HEK293 (cell line): ENCODE measurements at regions not wholly inside any gene's neighbourhood (a gene's known extent, or its start where the extent isn't known, plus 50 kb on each side); places are given as distances from the start of the nearest gene placed in this dataset.

Experiments
- CTCF ChIA-PET: fragments of 350-600 bp; formaldehyde crosslinking; extraction: SDS; loops from one replicate; lab custom pipeline; 2021; ENCODE audit warnings: antibody characterized with exemption; lab: Yijun Ruan, JAX
- POLR2A ChIA-PET: fragments of 300-600 bp; formaldehyde crosslinking; extraction: SDS; loops from one replicate; lab custom pipeline; 2020; ENCODE audit warnings: antibody characterized with exemption, inconsistent platforms; lab: Yijun Ruan, JAX
- H3K27ac ChIP-seq: fragments of 200-500 bp; sonication (Bioruptor generic); 2 replicates; pipeline ENCODE4 v1.5.1; 2014; ENCODE audit warnings: low read depth, low read length, control low read depth, inconsistent platforms; ENCODE audit errors: extremely low read depth
- H3K36me3 ChIP-seq, 2 experiments: fragments of 200-500 bp in 1 of 2; sonication (Bioruptor generic) in 1 of 2; 1 replicate in 1 of 2; 2 replicates in 1 of 2; pipeline ENCODE4 v1.5.1; 2014 to 2017; ENCODE audit warnings: inconsistent platforms in 2 of 2, low read length in 2 of 2; ENCODE audit not compliant: control insufficient read depth in 2 of 2, insufficient read depth in 1 of 2
- H3K4me1 ChIP-seq: fragments of 200-500 bp; sonication (Bioruptor generic); 2 replicates; pipeline ENCODE4 v1.5.1; 2014; ENCODE audit warnings: mild to moderate bottlenecking, low read length, inconsistent platforms; ENCODE audit not compliant: control insufficient read depth, insufficient read depth
- H3K4me3 ChIP-seq: 2 replicates; pipeline ENCODE4 v1.5.1; 2011; ENCODE audit warnings: low read depth, mild to moderate bottlenecking, control low read depth, low read length, moderate library complexity
- H3K9me3 ChIP-seq: fragments of 200-500 bp; sonication (Bioruptor generic); 2 replicates; pipeline ENCODE4 v1.5.1; 2014; ENCODE audit warnings: low read depth, low read length, inconsistent platforms; ENCODE audit not compliant: control insufficient read depth, insufficient read depth
- FEZF1 ChIP-seq: fragments of 450-650 bp; formaldehyde crosslinking; IDR thresholded peaks from 2 replicates; pipeline ENCODE4 v1.5.1; 2016; ENCODE audit warnings: missing biosample characterization, missing genetic modification characterization
- IKZF3 ChIP-seq: fragments of 450-650 bp; IDR thresholded peaks from 2 replicates; pipeline ENCODE4 v1.5.0; 2018; ENCODE audit warnings: missing biosample characterization, mild to moderate bottlenecking, missing genetic modification characterization, moderate library complexity
- REPIN1 ChIP-seq: fragments of 450-650 bp; formaldehyde crosslinking; IDR thresholded peaks from 2 replicates; pipeline ENCODE4 v1.5.1; 2017; ENCODE audit warnings: missing biosample characterization, missing genetic modification characterization, low read depth
- SALL2 ChIP-seq: fragments of 450-650 bp; formaldehyde crosslinking; IDR thresholded peaks from 2 replicates; pipeline ENCODE4 v1.5.0; 2017; ENCODE audit warnings: missing biosample characterization, mild to moderate bottlenecking, missing genetic modification characterization, borderline replicate concordance
- SP2 ChIP-seq: fragments of 450-650 bp; formaldehyde crosslinking; IDR thresholded peaks from 2 replicates; pipeline ENCODE4 v1.5.1; 2016; ENCODE audit warnings: missing biosample characterization, missing genetic modification characterization
- SP7 ChIP-seq: fragments of 450-650 bp; formaldehyde crosslinking; IDR thresholded peaks from 2 replicates; pipeline ENCODE4 v1.5.1; 2016; ENCODE audit warnings: missing biosample characterization, missing genetic modification characterization
- ZFP3 ChIP-seq: fragments of 450-650 bp; formaldehyde crosslinking; IDR thresholded peaks from 2 replicates; pipeline ENCODE4 v1.5.1; 2016; ENCODE audit warnings: low read depth, missing biosample characterization, missing genetic modification characterization
- ZFP41 ChIP-seq: fragments of 450-650 bp; formaldehyde crosslinking; IDR thresholded peaks from 2 replicates; pipeline ENCODE4 v1.5.1; 2016; ENCODE audit warnings: missing biosample characterization, missing genetic modification characterization, borderline replicate concordance
- ZIC2 ChIP-seq: fragments of 450-650 bp; formaldehyde crosslinking; IDR thresholded peaks from 2 replicates; pipeline ENCODE4 v1.5.1; 2016; ENCODE audit warnings: missing biosample characterization, missing genetic modification characterization
- ZNF138 ChIP-seq: fragments of 450-650 bp; formaldehyde crosslinking; IDR thresholded peaks from 2 replicates; pipeline ENCODE4 v1.5.1; 2016; ENCODE audit warnings: missing biosample characterization, missing genetic modification characterization, borderline replicate concordance
- ZNF174 ChIP-seq: fragments of 450-650 bp; formaldehyde crosslinking; IDR thresholded peaks from 2 replicates; pipeline ENCODE4 v1.5.0; 2017; ENCODE audit warnings: missing biosample characterization, mild to moderate bottlenecking, missing genetic modification characterization
- ZNF24 ChIP-seq: fragments of 450-650 bp; formaldehyde crosslinking; IDR thresholded peaks from 2 replicates; pipeline ENCODE4 v1.5.1; 2016; ENCODE audit warnings: missing biosample characterization, missing genetic modification characterization
- ZNF473 ChIP-seq: fragments of 450-650 bp; formaldehyde crosslinking; IDR thresholded peaks from 2 replicates; pipeline ENCODE4 v1.5.1; 2017; ENCODE audit warnings: missing biosample characterization, missing genetic modification characterization
- ZNF561 ChIP-seq: fragments of 450-650 bp; IDR thresholded peaks from 2 replicates; pipeline ENCODE4 v1.5.1; 2018; ENCODE audit warnings: missing biosample characterization, missing genetic modification characterization, borderline replicate concordance
- ZNF660 ChIP-seq: fragments of 450-650 bp; IDR thresholded peaks from 2 replicates; pipeline ENCODE4 v1.5.1; 2018; ENCODE audit warnings: missing biosample characterization, mild to moderate bottlenecking, missing genetic modification characterization
- ZNF76 ChIP-seq: fragments of 450-650 bp; formaldehyde crosslinking; IDR thresholded peaks from 2 replicates; pipeline ENCODE4; 2016; ENCODE audit warnings: low read depth, missing biosample characterization, missing genetic modification characterization, borderline replicate concordance
- ZNF830 ChIP-seq: fragments of 450-650 bp; IDR thresholded peaks from 2 replicates; pipeline ENCODE4 v1.5.0; 2018; ENCODE audit warnings: missing biosample characterization, missing genetic modification characterization, low read depth, mild to moderate bottlenecking, moderate library complexity
- ZXDB ChIP-seq: fragments of 450-650 bp; formaldehyde crosslinking; IDR thresholded peaks from 2 replicates; pipeline ENCODE4 v1.5.1; 2016; ENCODE audit warnings: missing biosample characterization, missing genetic modification characterization
- TF ChIP-seq, protein P1 (sequence below): fragments of 450-650 bp; formaldehyde crosslinking; IDR thresholded peaks from 2 replicates; pipeline ENCODE4 v1.5.1; 2016; ENCODE audit warnings: missing biosample characterization, missing genetic modification characterization, borderline replicate concordance
- TF ChIP-seq, protein P2 (sequence below): fragments of 450-650 bp; IDR thresholded peaks from 2 replicates; pipeline ENCODE4 v1.5.1; 2018; ENCODE audit warnings: missing biosample characterization, mild to moderate bottlenecking, missing genetic modification characterization
- TF ChIP-seq, protein P3 (sequence below): fragments of 450-650 bp; formaldehyde crosslinking; IDR thresholded peaks from 2 replicates; pipeline ENCODE4 v1.5.1; 2016; ENCODE audit warnings: missing biosample characterization, missing genetic modification characterization

DNA sequence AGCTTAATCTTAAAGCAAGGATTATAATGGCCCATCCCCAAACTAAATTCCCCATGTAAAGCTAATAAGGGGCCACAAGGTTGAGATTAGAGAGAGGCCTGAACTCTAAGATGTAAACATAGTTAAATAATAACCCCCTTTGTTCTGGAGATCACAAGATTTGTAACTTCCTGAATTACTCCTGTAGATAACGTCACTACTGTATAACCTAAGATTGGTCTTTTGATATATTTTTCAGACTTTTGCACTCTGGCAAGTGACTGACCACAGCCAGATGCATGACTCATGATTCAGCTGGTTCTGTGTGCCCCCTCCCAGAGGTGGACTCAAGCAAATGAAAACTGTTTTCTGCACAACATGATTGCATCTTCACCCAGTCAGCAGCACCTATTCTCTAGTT lies 686.0 kb upstream of the DDX18 start:
- no peaks in the 10 kb centered on the region for H3K36me3 ChIP-seq
- no peaks in the 10 kb centered on the region for H3K9me3 ChIP-seq
- POLR2A ChIA-PET: no interaction called here
- CTCF ChIA-PET: no interaction called here
- TF ChIP-seq ZNF830 (no peak), ZNF76 (no peak), ZIC2 (tag by site-specific recombination) (no peak), REPIN1 (tag by site-specific recombination) (no peak), IKZF3 (no peak), ZNF473 (tag by site-specific recombination) (no peak), SALL2 (no peak), ZNF660 (tag by site-specific recombination) (no peak)
- no peaks in the 10 kb centered on the region for H3K4me1 ChIP-seq
- no peak overlapping the region for H3K27ac ChIP-seq
- no peak overlapping the region for H3K4me3 ChIP-seq

DNA sequence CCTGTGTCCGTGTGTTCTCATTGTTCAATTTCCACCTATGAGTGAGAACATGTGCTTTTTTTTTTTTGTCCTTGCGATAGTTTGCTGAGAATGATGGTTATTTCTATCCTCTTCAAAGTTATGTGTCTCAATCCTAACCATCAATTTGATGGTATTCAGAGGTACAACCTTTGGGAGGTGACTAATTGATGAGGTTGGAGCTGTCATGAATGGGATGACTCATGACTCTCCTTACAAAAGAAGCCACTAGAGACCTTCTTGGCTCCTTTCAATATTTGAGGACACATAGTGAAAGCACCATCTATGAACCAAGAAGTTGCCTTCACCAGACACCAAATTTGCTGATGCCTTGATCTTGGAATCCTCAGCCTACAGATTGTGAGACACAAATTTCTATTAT lies 677.1 kb upstream of the DDX18 start:
- Histone ChIP-seq H3K4me3 (no peak overlapping the region), H3K27ac (no peak overlapping the region), H3K36me3 (no peaks in the 10 kb centered on the region), H3K9me3 (no peaks in the 10 kb centered on the region), H3K4me1 (no peaks in the 10 kb centered on the region)
- ChIA-PET CTCF (no interaction called here), POLR2A (no interaction called here)
- TF ChIP-seq ZNF174: no peak
- no peak for TF ChIP-seq SP7
- TF ChIP-seq ZFP3 (tag by site-specific recombination): no peak
- TF ChIP-seq, protein P1, sequence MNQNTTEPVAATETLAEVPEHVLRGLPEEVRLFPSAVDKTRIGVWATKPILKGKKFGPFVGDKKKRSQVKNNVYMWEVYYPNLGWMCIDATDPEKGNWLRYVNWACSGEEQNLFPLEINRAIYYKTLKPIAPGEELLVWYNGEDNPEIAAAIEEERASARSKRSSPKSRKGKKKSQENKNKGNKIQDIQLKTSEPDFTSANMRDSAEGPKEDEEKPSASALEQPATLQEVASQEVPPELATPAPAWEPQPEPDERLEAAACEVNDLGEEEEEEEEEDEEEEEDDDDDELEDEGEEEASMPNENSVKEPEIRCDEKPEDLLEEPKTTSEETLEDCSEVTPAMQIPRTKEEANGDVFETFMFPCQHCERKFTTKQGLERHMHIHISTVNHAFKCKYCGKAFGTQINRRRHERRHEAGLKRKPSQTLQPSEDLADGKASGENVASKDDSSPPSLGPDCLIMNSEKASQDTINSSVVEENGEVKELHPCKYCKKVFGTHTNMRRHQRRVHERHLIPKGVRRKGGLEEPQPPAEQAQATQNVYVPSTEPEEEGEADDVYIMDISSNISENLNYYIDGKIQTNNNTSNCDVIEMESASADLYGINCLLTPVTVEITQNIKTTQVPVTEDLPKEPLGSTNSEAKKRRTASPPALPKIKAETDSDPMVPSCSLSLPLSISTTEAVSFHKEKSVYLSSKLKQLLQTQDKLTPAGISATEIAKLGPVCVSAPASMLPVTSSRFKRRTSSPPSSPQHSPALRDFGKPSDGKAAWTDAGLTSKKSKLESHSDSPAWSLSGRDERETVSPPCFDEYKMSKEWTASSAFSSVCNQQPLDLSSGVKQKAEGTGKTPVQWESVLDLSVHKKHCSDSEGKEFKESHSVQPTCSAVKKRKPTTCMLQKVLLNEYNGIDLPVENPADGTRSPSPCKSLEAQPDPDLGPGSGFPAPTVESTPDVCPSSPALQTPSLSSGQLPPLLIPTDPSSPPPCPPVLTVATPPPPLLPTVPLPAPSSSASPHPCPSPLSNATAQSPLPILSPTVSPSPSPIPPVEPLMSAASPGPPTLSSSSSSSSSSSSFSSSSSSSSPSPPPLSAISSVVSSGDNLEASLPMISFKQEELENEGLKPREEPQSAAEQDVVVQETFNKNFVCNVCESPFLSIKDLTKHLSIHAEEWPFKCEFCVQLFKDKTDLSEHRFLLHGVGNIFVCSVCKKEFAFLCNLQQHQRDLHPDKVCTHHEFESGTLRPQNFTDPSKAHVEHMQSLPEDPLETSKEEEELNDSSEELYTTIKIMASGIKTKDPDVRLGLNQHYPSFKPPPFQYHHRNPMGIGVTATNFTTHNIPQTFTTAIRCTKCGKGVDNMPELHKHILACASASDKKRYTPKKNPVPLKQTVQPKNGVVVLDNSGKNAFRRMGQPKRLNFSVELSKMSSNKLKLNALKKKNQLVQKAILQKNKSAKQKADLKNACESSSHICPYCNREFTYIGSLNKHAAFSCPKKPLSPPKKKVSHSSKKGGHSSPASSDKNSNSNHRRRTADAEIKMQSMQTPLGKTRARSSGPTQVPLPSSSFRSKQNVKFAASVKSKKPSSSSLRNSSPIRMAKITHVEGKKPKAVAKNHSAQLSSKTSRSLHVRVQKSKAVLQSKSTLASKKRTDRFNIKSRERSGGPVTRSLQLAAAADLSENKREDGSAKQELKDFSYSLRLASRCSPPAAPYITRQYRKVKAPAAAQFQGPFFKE: no peak
- TF ChIP-seq, protein P2, sequence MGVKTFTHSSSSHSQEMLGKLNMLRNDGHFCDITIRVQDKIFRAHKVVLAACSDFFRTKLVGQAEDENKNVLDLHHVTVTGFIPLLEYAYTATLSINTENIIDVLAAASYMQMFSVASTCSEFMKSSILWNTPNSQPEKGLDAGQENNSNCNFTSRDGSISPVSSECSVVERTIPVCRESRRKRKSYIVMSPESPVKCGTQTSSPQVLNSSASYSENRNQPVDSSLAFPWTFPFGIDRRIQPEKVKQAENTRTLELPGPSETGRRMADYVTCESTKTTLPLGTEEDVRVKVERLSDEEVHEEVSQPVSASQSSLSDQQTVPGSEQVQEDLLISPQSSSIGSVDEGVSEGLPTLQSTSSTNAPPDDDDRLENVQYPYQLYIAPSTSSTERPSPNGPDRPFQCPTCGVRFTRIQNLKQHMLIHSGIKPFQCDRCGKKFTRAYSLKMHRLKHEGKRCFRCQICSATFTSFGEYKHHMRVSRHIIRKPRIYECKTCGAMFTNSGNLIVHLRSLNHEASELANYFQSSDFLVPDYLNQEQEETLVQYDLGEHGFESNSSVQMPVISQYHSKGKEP (tag by site-specific recombination): no peak
- TF ChIP-seq ZXDB (tag by site-specific recombination): no peak
- TF ChIP-seq ZNF138: no peak
- TF ChIP-seq, protein P3, sequence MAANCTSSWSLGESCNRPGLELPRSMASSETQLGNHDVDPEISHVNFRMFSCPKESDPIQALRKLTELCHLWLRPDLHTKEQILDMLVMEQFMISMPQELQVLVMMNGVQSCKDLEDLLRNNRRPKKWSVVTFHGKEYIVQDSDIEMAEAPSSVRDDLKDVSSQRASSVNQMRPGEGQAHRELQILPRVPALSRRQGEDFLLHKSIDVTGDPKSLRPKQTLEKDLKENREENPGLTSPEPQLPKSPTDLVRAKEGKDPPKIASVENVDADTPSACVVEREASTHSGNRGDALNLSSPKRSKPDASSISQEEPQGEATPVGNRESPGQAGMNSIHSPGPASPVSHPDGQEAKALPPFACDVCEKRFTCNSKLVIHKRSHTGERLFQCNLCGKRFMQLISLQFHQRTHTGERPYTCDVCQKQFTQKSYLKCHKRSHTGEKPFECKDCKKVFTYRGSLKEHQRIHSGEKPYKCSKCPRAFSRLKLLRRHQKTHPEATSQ (tag by site-specific recombination): no peak
- TF ChIP-seq ZNF660 (tag by site-specific recombination): no peak
- no peak for TF ChIP-seq SP2
- no peak for TF ChIP-seq ZFP41 (tag by site-specific recombination)
- no peak for TF ChIP-seq FEZF1 (tag by site-specific recombination)
- TF ChIP-seq ZNF561: no peak
- TF ChIP-seq ZNF24 (tag by site-specific recombination): no peak
